Natural killer cell treated with Interleukin-12 subunit alpha and Interleukin-12 subunit beta and Interleukin-15 and Interleukin-18, amount 100 ng/mL, for 72 hours (primary cell): ENCODE measurements at regions not wholly inside any gene's neighbourhood (a gene's known extent, or its start where the extent isn't known, plus 50 kb on each side); places are given as distances from the start of the nearest gene placed in this dataset.

Experiments
- ATAC-seq, 2 donors: fragments of 150-1000 bp; cut with Tn5 transposase in 1 of 2; sonication (Bioruptor Pico), chemical (Tn5 transposase) in 1 of 2; 2 replicates each; pipeline ENCODE4 v1.10.0; 2021
- DNase-seq: peaks from one replicate; pipeline ENCODE4 v3.0.0; 2022; ENCODE audit warnings: low spot score
- H3K27ac Mint-ChIP-seq, 2 donors: 1 replicate in 1 of 2; 2 replicates in 1 of 2; pipeline ENCODE4 v1.8.0; 2022; ENCODE audit warnings: mixed read lengths in 2 of 2, mild to moderate bottlenecking in 1 of 2, moderate library complexity in 1 of 2
- H3K27me3 Mint-ChIP-seq, 2 donors: 1 replicate in 1 of 2; 2 replicates in 1 of 2; pipeline ENCODE4 v1.8.0; 2022; ENCODE audit warnings: mixed read lengths in 2 of 2
- H3K36me3 Mint-ChIP-seq: one replicate; pipeline ENCODE4 v1.8.0; 2022; ENCODE audit warnings: mixed read lengths
- H3K4me1 Mint-ChIP-seq, 2 donors: 1 replicate in 1 of 2; 2 replicates in 1 of 2; pipeline ENCODE4 v1.8.0; 2022; ENCODE audit warnings: low read depth in 2 of 2, mixed read lengths in 2 of 2, mild to moderate bottlenecking in 1 of 2
- H3K4me3 Mint-ChIP-seq: one replicate; pipeline ENCODE4 v1.8.0; 2022; ENCODE audit warnings: mixed read lengths
- H3K9me3 Mint-ChIP-seq: 2 replicates; pipeline ENCODE4 v1.8.0; 2022; ENCODE audit warnings: mixed read lengths

DNA sequence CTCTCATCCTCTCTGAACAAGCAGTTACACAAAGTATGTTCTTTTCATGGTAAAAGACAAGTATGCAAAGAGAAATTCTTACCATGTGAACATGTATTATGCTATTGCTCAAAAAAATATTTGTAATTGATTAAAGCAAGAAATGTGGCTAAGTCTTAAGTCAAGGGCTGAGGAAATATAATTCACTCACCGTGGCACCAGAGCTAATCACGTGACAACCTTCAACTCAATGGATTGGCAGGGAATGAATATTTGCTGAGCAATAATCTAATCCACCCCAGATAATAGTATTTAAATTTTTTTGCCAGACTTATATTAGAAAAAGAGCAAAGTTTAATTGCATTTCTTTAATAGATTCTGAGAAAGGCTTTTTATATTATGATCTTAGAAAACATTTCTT lies 310.2 kb downstream of the HS3ST1 start:
- H3K36me3 Mint-ChIP-seq, result no peaks in the 10 kb centered on the region
- peaks cover 0 to 3% of the 10 kb centered on the region in 2 donors for H3K27me3 Mint-ChIP-seq
- DNase-seq (no peak), ATAC-seq (no peak)
- H3K4me1 Mint-ChIP-seq, result no peaks in the 10 kb centered on the region
- no peak overlapping the region for H3K4me3 Mint-ChIP-seq
- no peaks in the 10 kb centered on the region for H3K9me3 Mint-ChIP-seq
- H3K27ac Mint-ChIP-seq, result no peak overlapping the region

DNA sequence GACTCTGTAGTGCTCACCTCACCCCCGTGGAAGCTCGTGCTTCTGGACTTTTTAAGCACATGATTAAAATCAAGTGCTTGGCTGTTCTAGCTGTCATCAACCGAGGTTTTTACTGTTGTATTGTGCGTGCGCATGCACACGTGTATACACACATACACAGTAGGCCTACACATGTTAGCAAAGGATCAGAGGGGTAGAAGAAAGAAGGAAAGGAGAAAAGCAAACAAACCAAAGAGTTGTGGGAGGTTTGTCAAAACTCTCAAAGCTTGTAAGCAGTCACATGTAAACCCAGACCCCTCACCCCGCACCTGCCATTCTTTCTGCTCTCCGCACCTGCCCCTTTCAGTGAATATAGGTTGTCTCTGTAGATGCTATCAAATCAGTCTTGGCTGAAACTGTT lies 311.8 kb downstream of the HS3ST1 start:
- H3K4me3 Mint-ChIP-seq, result no peak overlapping the region
- peaks cover 0 to 3% of the 10 kb centered on the region in 2 donors for H3K27me3 Mint-ChIP-seq

DNA sequence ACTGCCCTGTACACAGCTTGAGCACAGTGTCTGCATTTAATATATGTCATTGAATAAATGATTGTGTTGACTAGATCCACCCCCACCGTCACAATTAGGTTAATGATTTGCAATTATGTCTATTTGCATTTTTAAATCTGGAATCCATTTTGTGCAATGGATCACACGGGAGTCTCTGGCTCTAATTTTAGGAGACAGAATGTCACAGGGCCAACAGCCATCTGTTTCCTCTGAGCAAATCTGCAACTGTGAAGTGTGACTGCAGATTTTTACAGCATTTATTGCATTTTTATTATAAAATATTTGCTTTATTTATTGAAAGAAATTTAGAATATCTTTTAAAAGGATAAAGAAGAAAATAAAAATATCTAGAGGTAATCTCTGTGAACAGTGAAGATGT lies 316.8 kb downstream of the HS3ST1 start:
- ATAC-seq (no peak), DNase-seq (no peak)
- Mint-ChIP-seq H3K9me3 (no peaks in the 10 kb centered on the region), H3K36me3 (no peaks in the 10 kb centered on the region), H3K4me3 (no peak overlapping the region), H3K27me3 (peaks cover 0 to 3% of the 10 kb centered on the region in 2 donors), H3K4me1 (no peaks in the 10 kb centered on the region), H3K27ac (no peak overlapping the region)

More for the DNA sequence above, 311.8 kb downstream of the HS3ST1 start:
- no peaks in the 10 kb centered on the region for H3K36me3 Mint-ChIP-seq
- ATAC-seq (no peak), DNase-seq (no peak)
- H3K9me3 Mint-ChIP-seq, result no peaks in the 10 kb centered on the region
- no peaks in the 10 kb centered on the region for H3K4me1 Mint-ChIP-seq
- H3K27ac Mint-ChIP-seq, result no peak overlapping the region

- no peaks in the 10 kb centered on the region for H3K36me3 Mint-ChIP-seq
- H3K9me3 Mint-ChIP-seq, result no peaks in the 10 kb centered on the region
- H3K27ac Mint-ChIP-seq, result no peak overlapping the region
- ATAC-seq (no peak), DNase-seq (no peak)
- H3K4me3 Mint-ChIP-seq, result no peak overlapping the region
- no peaks in the 10 kb centered on the region for H3K4me1 Mint-ChIP-seq
- H3K27me3 Mint-ChIP-seq, result peaks cover 0 to 1% of the 10 kb centered on the region in 2 donors
These were observed 317.3 kb downstream of the HS3ST1 start for GRCh38 chr4:11111370-11111769.

GRCh38 chr4:11106759-11107158 lies 321.9 kb downstream of the HS3ST1 start:
- H3K36me3 Mint-ChIP-seq, result no peaks in the 10 kb centered on the region
- no peak overlapping the region for H3K4me3 Mint-ChIP-seq
- no peaks in the 10 kb centered on the region for H3K4me1 Mint-ChIP-seq
- no peaks in the 10 kb centered on the region for H3K9me3 Mint-ChIP-seq
- no peak for DNase-seq
- ATAC-seq, result no peak
- H3K27me3 Mint-ChIP-seq, result no peaks in the 10 kb centered on the region
- no peak overlapping the region for H3K27ac Mint-ChIP-seq

DNA sequence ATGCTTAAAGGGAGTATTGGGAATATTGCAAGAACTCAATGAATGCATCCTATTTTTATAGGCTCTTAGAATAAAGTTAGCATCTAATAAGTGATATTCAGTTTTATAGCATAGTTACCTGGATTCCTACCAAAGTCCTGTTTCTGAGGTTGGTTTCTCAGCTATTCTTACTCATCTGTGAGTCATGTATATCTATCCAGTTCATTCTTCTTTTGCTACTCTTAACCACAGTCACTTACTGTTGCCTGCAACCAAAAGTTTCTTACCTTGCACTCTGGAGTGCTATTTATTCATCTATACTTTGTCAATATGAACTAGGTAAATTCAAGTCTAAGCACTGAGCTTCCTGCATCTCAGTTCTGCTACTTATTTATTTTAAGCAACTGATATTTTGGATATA lies 322.5 kb downstream of the HS3ST1 start:
- no peaks in the 10 kb centered on the region for H3K9me3 Mint-ChIP-seq
- ATAC-seq, result peak in 1 of 2 donors; percentile 48
- no peaks in the 10 kb centered on the region for H3K36me3 Mint-ChIP-seq
- no peaks in the 10 kb centered on the region for H3K27me3 Mint-ChIP-seq
- no peaks in the 10 kb centered on the region for H3K4me1 Mint-ChIP-seq
- H3K4me3 Mint-ChIP-seq, result no peak overlapping the region
- no peak for DNase-seq
- H3K27ac Mint-ChIP-seq, result no peak overlapping the region

DNA sequence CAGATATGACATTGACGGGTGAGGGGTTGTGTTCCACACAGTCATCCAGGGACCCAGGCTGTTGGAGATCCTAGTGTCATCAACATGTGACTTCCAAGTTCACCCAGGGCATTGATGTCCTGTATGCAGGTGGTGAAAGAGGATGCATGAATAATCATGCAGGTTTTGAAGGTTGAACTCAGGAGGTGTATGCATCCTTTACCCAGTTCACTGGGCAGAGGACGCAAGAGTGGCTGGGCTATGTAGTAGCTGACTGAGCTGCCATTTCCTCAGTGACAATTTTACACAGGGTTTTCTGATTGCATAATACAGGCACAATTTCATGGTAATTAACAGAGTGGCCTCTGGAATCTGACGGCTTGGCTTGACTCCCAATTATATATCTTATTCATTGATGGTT lies 323.0 kb downstream of the HS3ST1 start:
- Mint-ChIP-seq H3K36me3 (no peaks in the 10 kb centered on the region), H3K4me3 (no peak overlapping the region), H3K27ac (no peak overlapping the region), H3K27me3 (no peaks in the 10 kb centered on the region), H3K4me1 (no peaks in the 10 kb centered on the region), H3K9me3 (no peaks in the 10 kb centered on the region)
- ATAC-seq, result no peak
- DNase-seq, result no peak

DNA sequence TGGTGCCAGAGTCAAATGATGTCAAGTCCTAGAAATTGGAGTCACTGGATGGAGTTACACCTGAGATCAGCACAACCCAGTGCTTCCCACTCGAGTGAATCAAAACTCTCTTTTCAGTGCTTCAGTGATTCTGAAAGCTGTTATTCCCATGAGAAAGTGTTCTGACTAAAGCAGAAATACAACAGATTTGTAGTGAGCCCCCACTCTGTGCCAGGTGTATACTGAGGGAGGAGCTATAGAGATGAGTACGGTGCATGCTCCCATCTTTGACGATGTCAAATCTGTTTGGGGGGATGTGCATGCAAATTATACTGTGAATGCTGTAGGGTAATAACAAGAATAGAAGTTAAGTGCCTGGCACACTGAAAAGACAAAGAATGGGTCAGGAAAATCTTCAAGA lies 330.2 kb downstream of the HS3ST1 start:
- H3K4me1 Mint-ChIP-seq, result no peaks in the 10 kb centered on the region
- H3K27ac Mint-ChIP-seq, result no peak overlapping the region
- H3K36me3 Mint-ChIP-seq, result no peaks in the 10 kb centered on the region
- DNase-seq (no peak), ATAC-seq (no peak)
- H3K9me3 Mint-ChIP-seq, result no peaks in the 10 kb centered on the region
- no peaks in the 10 kb centered on the region for H3K27me3 Mint-ChIP-seq
- no peak overlapping the region for H3K4me3 Mint-ChIP-seq

- H3K4me3 Mint-ChIP-seq, result no peak overlapping the region
- H3K9me3 Mint-ChIP-seq, result no peaks in the 10 kb centered on the region
- H3K36me3 Mint-ChIP-seq, result no peaks in the 10 kb centered on the region
- DNase-seq (no peak), ATAC-seq (no peak)
- H3K4me1 Mint-ChIP-seq, result no peaks in the 10 kb centered on the region
- no peaks in the 10 kb centered on the region for H3K27me3 Mint-ChIP-seq
- no peak overlapping the region for H3K27ac Mint-ChIP-seq
These were observed 331.0 kb downstream of the HS3ST1 start for GRCh38 chr4:11097725-11098124.

DNA sequence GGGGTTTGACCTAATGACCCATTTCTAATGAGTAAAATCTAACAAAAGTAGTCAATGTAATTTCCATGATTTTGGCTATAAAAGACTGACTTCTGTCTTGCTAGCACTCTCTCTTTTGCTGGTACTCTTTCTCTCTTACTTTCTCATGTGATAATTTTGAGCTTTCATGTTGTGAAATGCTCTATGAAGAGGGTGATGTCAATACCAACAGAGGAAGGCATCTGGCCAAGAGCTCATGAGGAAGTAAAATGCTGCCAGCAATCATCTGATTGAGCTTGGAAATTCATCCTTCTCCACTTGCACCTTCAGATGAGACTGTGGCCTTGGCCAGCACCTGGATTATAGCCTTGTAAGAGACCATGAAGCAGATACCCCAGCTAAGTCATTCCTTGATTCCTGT lies 347.7 kb downstream of the HS3ST1 start:
- no peaks in the 10 kb centered on the region for H3K27me3 Mint-ChIP-seq
- DNase-seq (no peak), ATAC-seq (no peak)
- H3K4me3 Mint-ChIP-seq, result no peak overlapping the region
- H3K9me3 Mint-ChIP-seq, result no peaks in the 10 kb centered on the region
- no peaks in the 10 kb centered on the region for H3K4me1 Mint-ChIP-seq
- no peak overlapping the region for H3K27ac Mint-ChIP-seq
- H3K36me3 Mint-ChIP-seq, result no peaks in the 10 kb centered on the region

GRCh38 chr4:11079171-11079570 lies 349.5 kb downstream of the HS3ST1 start:
- no peak overlapping the region for H3K27ac Mint-ChIP-seq
- H3K9me3 Mint-ChIP-seq, result no peaks in the 10 kb centered on the region
- no peak for ATAC-seq
- DNase-seq, result no peak
- no peak overlapping the region for H3K4me3 Mint-ChIP-seq
- no peaks in the 10 kb centered on the region for H3K36me3 Mint-ChIP-seq
- no peaks in the 10 kb centered on the region for H3K27me3 Mint-ChIP-seq
- H3K4me1 Mint-ChIP-seq, result no peaks in the 10 kb centered on the region

- H3K4me1 Mint-ChIP-seq, result peaks cover 0 to 7% of the 10 kb centered on the region in 2 donors
- ATAC-seq, result no peak
These were observed 354.0 kb downstream of the HS3ST1 start for GRCh38 chr4:11074581-11075241.

GRCh38 chr4:11073621-11074051 lies 355.1 kb downstream of the HS3ST1 start:
- ATAC-seq, result no peak
- H3K36me3 Mint-ChIP-seq, result no peaks in the 10 kb centered on the region
- H3K9me3 Mint-ChIP-seq, result no peaks in the 10 kb centered on the region
- H3K27ac Mint-ChIP-seq, result no peak overlapping the region
- H3K27me3 Mint-ChIP-seq, result no peaks in the 10 kb centered on the region
- no peak for DNase-seq
- H3K4me1 Mint-ChIP-seq, result peaks cover 0 to 7% of the 10 kb centered on the region in 2 donors
- no peak overlapping the region for H3K4me3 Mint-ChIP-seq

More at GRCh38 chr4:11074581-11075241, 354.0 kb downstream of the HS3ST1 start:
- no peaks in the 10 kb centered on the region for H3K9me3 Mint-ChIP-seq
- H3K27me3 Mint-ChIP-seq, result no peaks in the 10 kb centered on the region
- no peak overlapping the region for H3K27ac Mint-ChIP-seq
- DNase-seq, result no peak
- H3K4me3 Mint-ChIP-seq, result no peak overlapping the region
- H3K36me3 Mint-ChIP-seq, result no peaks in the 10 kb centered on the region

GRCh38 chr4:11072999-11073398 lies 355.7 kb downstream of the HS3ST1 start:
- Mint-ChIP-seq H3K4me3 (no peak overlapping the region), H3K9me3 (no peaks in the 10 kb centered on the region), H3K36me3 (no peaks in the 10 kb centered on the region)

DNA sequence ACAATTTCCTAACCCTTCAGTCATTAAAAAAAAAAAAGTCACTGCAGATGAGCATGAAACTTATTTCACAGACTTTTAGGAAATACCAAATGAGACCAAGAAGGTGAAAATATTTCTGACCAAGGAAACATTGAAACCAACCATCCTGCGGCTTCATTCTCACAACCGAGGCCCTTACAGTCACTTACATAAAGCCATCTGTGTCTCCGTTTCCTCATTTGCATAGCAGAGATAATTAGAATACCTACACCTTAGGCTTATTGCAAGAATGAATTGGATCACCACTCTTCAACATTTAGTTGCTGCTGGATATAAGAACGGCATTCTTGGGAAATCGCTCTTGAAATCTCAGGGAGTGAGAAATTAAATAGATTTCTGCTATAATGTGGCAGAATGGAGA lies 356.2 kb downstream of the HS3ST1 start:
- Mint-ChIP-seq H3K36me3 (no peaks in the 10 kb centered on the region), H3K4me3 (no peak overlapping the region)
- no peak for ATAC-seq

More at GRCh38 chr4:11072999-11073398, 355.7 kb downstream of the HS3ST1 start:
- no peaks in the 10 kb centered on the region for H3K27me3 Mint-ChIP-seq
- no peak overlapping the region for H3K27ac Mint-ChIP-seq
- ATAC-seq (no peak), DNase-seq (no peak)
- peaks cover 0 to 7% of the 10 kb centered on the region in 2 donors for H3K4me1 Mint-ChIP-seq

More for the DNA sequence above, 356.2 kb downstream of the HS3ST1 start:
- Mint-ChIP-seq H3K4me1 (peaks cover 0 to 7% of the 10 kb centered on the region in 2 donors), H3K27me3 (no peaks in the 10 kb centered on the region), H3K27ac (no peak overlapping the region), H3K9me3 (no peaks in the 10 kb centered on the region)
- DNase-seq, result no peak
